ENCODE measurements at regions not wholly inside any gene's neighbourhood (a gene's known extent, or its start where the extent isn't known, plus 50 kb on each side); places are given as distances from the start of the nearest gene placed in this dataset.

- Histone ChIP-seq H2AFZ (ENCODE audit: low read length) (no peak overlapping the region), H4K8ac (replicated peaks; ENCODE audit: insufficient read length, low read depth, low read length) (no peak overlapping the region), H2BK20ac (ENCODE audit: low read depth, low read length, poor library complexity, severe bottlenecking) (no peak overlapping the region), H3K23me2 (ENCODE audit: insufficient read length, low read depth, low read length, poor library complexity, severe bottlenecking) (no peaks in the 10 kb centered on the region), H3K4me1 (ENCODE audit: insufficient read depth, low read length) (no peaks in the 10 kb centered on the region), H4K91ac (ENCODE audit: insufficient read length, low read depth, low read length) (no peak overlapping the region), H4K20me1 (ENCODE audit: control insufficient read depth, insufficient read depth, insufficient read length) (no peaks in the 10 kb centered on the region), H3K23ac (ENCODE audit: insufficient read length, low read depth, low read length) (no peak overlapping the region), H3K9ac (ENCODE audit: extremely low read depth, insufficient read length, low read length) (no peak overlapping the region), H2BK120ac (ENCODE audit: low read depth, low read length, poor library complexity, severe bottlenecking) (no peak overlapping the region), H2BK12ac (ENCODE audit: insufficient read length, low read depth, low read length) (no peak overlapping the region), H3T11ph (ENCODE audit: low read length) (no peak overlapping the region), H2BK5ac (ENCODE audit: insufficient read length, low read length) (no peak overlapping the region), H3K79me1 (ENCODE audit: insufficient read depth, low read depth, low read length, poor library complexity, severe bottlenecking) (no peaks in the 10 kb centered on the region), H3K27ac (ENCODE audit: insufficient read length, low read depth, low read length) (no peak overlapping the region), H3K4ac (ENCODE audit: low read depth, low read length) (no peak overlapping the region), H3K27me3 (ENCODE audit: insufficient read depth, low read length) (no peaks in the 10 kb centered on the region; the same call in 1 of the 2 replicates), H3K18ac (ENCODE audit: insufficient read length, low read depth, low read length) (no peak overlapping the region), H2BK15ac (ENCODE audit: low read depth, low read length) (no peak overlapping the region), H4K5ac (ENCODE audit: insufficient read length, low read depth, low read length) (no peak overlapping the region), H3K56ac (ENCODE audit: insufficient read length, low read depth, low read length) (no peak overlapping the region), H2AK5ac (ENCODE audit: insufficient read length, low read length) (no peak overlapping the region), H3K9me3 (ENCODE audit: control insufficient read depth, low read depth, low read length) (peaks cover 5% of the 10 kb centered on the region), H3K79me2 (ENCODE audit: insufficient read depth, low read length) (no peaks in the 10 kb centered on the region), H3K4me2 (ENCODE audit: insufficient read depth, insufficient read length, low read length) (no peak overlapping the region), H3K14ac (ENCODE audit: insufficient read depth, low read length) (no peak overlapping the region)
- H3K4me3 Mint-ChIP-seq, result no peak overlapping the region
- WGBS (ENCODE audit: extremely low coverage, insufficient read length, low lambda C conversion rate), result no CpG with 5 or more reads among the region's 4 CpGs
- DNase-seq, result no peak
- H3K27ac Mint-ChIP-seq, result no peak overlapping the region
- peaks cover 12 to 19% of the 10 kb centered on the region in 2 experiments for H3K9me3 Mint-ChIP-seq
- no peak for TF ChIP-seq CTCF (conservative IDR thresholded peaks at IDR 0.05)
- peaks cover 6 to 10% (median 9%) of the 10 kb centered on the region in 3 experiments; a peak in 6 of 7 replicates for H3K36me3 Mint-ChIP-seq (ENCODE audit: insufficient read depth in 1 of 3, low read depth in 3 of 3)
- H3K27me3 Mint-ChIP-seq (ENCODE audit: low read depth), result peaks cover 19% of the 10 kb centered on the region
- no peaks in the 10 kb centered on the region for H3K4me1 Mint-ChIP-seq
Observed at GRCh38 chr10:124299696-124300095, 119.0 kb downstream of the OAT start.
